ENCODE measurements at regions not wholly inside any gene's neighbourhood (a gene's known extent, or its start where the extent isn't known, plus 50 kb on each side); places are given as distances from the start of the nearest gene placed in this dataset.
A peak's percentile ranks its signal among the peaks of the same experiment; 100 is the strongest.

DNA sequence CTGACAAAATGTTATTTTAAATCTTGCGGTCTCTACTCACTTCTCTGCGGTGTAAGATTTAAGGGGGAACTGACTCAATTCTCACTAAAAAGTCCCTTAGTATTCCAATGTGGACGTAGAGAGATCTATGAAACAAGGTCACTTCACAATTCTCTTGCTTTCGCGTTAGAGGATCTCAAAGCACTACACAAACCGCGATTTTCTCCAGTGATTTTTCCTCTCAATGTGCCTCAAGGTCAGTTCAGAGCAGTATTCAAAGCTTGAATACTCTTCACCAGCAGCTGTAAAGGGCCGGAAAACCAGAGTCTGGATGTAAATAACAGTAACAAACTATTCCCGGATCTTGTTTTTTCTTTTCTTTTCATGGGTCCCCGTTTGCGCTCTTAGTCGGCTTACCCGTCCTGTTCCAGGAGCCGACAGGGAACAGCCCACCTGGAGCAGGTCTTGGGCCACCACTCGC is 128.2 kb downstream of the TMEM161B start:
- no peak for DNase-seq (ENCODE audit: low read depth)
- TF ChIP-seq CTCF (IDR thresholded peaks at IDR 0.05; ENCODE audit: insufficient read depth, low read depth, low read length, missing control alignments): no peak
- H3K4me3 ChIP-seq (ENCODE audit: low read length): peak overlapping the region; percentile 43

- DNase-seq (ENCODE audit: low read depth): no peak
- TF ChIP-seq CTCF (IDR thresholded peaks at IDR 0.05; ENCODE audit: insufficient read depth, low read depth, low read length, missing control alignments): no peak
- H3K4me3 ChIP-seq (ENCODE audit: low read length): no peak overlapping the region
Observed at GRCh38 chr5:88130211-88130815, 138.3 kb downstream of the TMEM161B start.

DNA sequence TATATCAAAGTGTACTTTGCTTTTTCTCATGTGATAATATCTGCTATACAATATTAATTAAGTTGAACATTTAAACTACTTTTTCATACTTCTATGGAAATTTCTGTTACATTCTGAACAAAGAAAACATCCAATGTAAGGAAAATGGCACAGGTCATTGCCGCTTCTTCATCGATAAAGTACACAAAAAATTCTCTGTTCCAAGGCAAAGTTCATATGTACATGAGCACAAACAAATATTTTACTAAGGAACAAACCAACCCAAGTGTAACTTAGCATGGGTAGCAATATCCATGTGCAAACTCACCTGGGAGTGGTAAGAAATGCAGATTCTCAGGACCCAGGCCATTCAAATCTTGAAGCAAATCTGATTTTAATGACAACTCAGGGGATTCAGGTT is 139.8 kb downstream of the TMEM161B start:
- no peak for DNase-seq (ENCODE audit: low read depth)
- H3K4me3 ChIP-seq (ENCODE audit: low read length): no peak overlapping the region

GRCh38 chr5:88119535-88120125 is 149.0 kb downstream of the TMEM161B start:
- no peak for TF ChIP-seq CTCF (IDR thresholded peaks at IDR 0.05; ENCODE audit: insufficient read depth, low read depth, low read length, missing control alignments)
- no peak overlapping the region for H3K4me3 ChIP-seq (ENCODE audit: low read length)
- DNase-seq (ENCODE audit: low read depth): no peak

More for the DNA sequence above, 139.8 kb downstream of the TMEM161B start:
- TF ChIP-seq CTCF (IDR thresholded peaks at IDR 0.05; ENCODE audit: insufficient read depth, low read depth, low read length, missing control alignments): no peak

DNA sequence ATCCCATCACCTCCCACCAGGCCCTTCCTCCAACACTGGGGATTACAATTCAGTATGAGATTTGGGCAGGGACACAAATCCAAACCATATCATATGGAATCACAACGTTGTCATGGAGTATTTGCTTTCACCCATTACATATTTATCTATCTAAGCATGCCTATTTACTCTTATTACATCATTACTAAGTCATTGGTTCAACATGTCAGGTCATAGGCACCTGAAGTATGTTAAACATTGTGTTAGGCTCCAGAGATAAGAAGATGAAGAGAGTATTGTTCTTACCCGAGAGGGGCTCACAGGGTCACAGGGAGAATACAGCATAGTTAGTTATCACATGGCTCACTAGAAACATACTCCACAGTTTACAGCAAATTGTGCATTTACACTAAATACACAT is 150.5 kb downstream of the TMEM161B start:
- TF ChIP-seq CTCF (IDR thresholded peaks at IDR 0.05; ENCODE audit: insufficient read depth, low read depth, low read length, missing control alignments): no peak
- no peak overlapping the region for H3K4me3 ChIP-seq (ENCODE audit: low read length)

DNA sequence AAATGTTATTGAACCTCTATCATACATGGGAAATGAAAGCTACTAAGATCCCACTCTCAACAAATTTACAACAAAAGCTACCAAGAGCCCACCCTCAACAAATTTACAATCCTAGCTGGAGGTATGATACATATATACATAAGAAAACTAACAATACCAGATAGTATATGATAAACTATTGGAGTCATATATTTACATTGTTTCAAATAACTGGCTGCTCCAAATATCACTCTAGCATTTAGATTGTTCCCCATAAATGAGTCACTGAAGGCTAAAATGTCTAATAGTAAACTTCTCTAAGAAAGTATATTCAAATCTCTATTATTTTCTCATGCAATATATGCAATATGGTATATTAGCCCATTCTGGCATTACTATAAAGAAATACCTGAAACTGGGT is 151.1 kb downstream of the TMEM161B start:
- no peak for DNase-seq (ENCODE audit: low read depth)
- no peak for TF ChIP-seq CTCF (IDR thresholded peaks at IDR 0.05; ENCODE audit: insufficient read depth, low read depth, low read length, missing control alignments)
- H3K4me3 ChIP-seq (ENCODE audit: low read length): no peak overlapping the region

More for the DNA sequence above, 150.5 kb downstream of the TMEM161B start:
- DNase-seq (ENCODE audit: low read depth): no peak

- no peak for TF ChIP-seq CTCF (IDR thresholded peaks at IDR 0.05; ENCODE audit: insufficient read depth, low read depth, low read length, missing control alignments)
- no peak overlapping the region for H3K4me3 ChIP-seq (ENCODE audit: low read length)
- peak; percentile 39 for DNase-seq (ENCODE audit: low read depth)
Observed at GRCh38 chr5:88116396-88116795, 152.2 kb downstream of the TMEM161B start.
